ENCODE measurements at regions not wholly inside any gene's neighbourhood (a gene's known extent, or its start where the extent isn't known, plus 50 kb on each side); places are given as distances from the start of the nearest gene placed in this dataset.

DNA sequence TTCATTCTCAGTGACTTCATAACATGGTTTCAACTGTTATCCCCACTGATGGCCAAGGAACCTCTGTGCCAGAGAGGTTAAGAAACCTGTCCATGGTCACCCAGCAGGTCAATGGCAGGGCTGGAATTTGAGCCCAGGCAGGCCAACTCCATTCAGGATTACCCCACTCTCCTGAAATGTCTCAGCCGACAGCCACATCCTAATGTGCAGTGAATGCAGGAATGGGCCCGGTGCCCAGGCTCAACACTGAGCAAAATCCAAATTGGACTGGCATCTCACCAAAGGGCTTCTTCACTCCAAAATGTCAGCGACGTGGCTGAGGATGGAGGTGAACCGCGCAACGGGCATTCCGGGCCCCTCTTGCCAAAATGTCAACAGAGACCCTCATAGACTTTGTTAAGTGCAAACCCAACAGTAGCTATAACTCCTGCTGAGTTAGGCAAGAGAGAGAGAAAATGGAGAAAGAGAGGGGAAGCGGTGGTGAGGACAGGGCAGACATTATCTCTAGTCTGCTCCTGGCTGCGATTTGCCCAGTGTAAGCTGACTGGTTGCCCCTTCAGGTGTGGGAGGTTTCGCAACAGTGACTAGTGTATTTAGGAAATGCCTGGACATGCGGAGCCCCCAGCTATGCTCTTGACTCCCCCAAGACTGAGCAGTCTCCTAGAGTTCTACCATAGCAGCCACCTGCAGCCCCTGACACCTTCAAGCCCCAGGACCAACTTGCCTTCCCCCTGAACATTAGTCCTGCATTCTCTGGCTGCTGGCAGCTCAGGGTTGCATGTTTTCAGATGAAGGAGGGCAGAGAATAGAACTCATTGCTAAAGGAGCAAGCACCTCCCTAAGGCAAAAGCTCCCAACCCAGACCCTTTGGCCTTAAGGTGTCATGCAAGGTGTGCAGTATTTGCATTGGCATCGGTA, 167.7 kb downstream of the ANAPC1 start:
- BruUV-seq (replicated peaks): no TSS peak
- H3K36me3 ChIP-seq (ENCODE audit: control insufficient read depth, insufficient read depth, low read length): no peaks in the 10 kb centered on the region
- DNase-seq (ENCODE audit: low read depth, low spot score) (no peak), ATAC-seq (peak; percentile 27; the same call in 1 of the 2 replicates)
- H3K4me3 ChIP-seq (ENCODE audit: low read depth in 2 of 2, low read length in 2 of 2): no peak overlapping the region
- H3K27me3 ChIP-seq (ENCODE audit: control insufficient read depth, insufficient read depth, low read length): no peaks in the 10 kb centered on the region
- ChIA-PET CTCF (no interaction called here), POLR2A (no interaction called here)
- H3K4me1 ChIP-seq (ENCODE audit: control insufficient read depth, insufficient read depth, low read length): no peaks in the 10 kb centered on the region
- in situ Hi-C loops (cut with HindIII; ENCODE audit: low pct_unique_long_range_greater_than_20kb, low sequenced_read_pairs) (no loop called here), intact Hi-C loops (cut with micrococcal nuclease; ENCODE audit: unreplicated experiment) (no loop called here)
- H3K27ac ChIP-seq (ENCODE audit: low read length): peak overlapping the region; percentile 29; the same call in 1 of the 2 replicates
- no peak for TF ChIP-seq POLR2AphosphoS5 (IDR thresholded peaks at IDR 0.05; ENCODE audit: low read depth, low read length)
- TF ChIP-seq TCF7L2 (IDR thresholded peaks at IDR 0.05; ENCODE audit: low read depth, low read length): no peak
- TF ChIP-seq SIN3A (IDR thresholded peaks at IDR 0.05; ENCODE audit: borderline replicate concordance, insufficient read depth, low read depth, low read length): no peak
- TF ChIP-seq, protein P1, sequence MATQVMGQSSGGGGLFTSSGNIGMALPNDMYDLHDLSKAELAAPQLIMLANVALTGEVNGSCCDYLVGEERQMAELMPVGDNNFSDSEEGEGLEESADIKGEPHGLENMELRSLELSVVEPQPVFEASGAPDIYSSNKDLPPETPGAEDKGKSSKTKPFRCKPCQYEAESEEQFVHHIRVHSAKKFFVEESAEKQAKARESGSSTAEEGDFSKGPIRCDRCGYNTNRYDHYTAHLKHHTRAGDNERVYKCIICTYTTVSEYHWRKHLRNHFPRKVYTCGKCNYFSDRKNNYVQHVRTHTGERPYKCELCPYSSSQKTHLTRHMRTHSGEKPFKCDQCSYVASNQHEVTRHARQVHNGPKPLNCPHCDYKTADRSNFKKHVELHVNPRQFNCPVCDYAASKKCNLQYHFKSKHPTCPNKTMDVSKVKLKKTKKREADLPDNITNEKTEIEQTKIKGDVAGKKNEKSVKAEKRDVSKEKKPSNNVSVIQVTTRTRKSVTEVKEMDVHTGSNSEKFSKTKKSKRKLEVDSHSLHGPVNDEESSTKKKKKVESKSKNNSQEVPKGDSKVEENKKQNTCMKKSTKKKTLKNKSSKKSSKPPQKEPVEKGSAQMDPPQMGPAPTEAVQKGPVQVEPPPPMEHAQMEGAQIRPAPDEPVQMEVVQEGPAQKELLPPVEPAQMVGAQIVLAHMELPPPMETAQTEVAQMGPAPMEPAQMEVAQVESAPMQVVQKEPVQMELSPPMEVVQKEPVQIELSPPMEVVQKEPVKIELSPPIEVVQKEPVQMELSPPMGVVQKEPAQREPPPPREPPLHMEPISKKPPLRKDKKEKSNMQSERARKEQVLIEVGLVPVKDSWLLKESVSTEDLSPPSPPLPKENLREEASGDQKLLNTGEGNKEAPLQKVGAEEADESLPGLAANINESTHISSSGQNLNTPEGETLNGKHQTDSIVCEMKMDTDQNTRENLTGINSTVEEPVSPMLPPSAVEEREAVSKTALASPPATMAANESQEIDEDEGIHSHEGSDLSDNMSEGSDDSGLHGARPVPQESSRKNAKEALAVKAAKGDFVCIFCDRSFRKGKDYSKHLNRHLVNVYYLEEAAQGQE (IDR thresholded peaks at IDR 0.05; ENCODE audit: insufficient read depth in 1 of 2, low read depth in 2 of 2, low read length in 1 of 2): no peak
- TF ChIP-seq, protein P2, sequence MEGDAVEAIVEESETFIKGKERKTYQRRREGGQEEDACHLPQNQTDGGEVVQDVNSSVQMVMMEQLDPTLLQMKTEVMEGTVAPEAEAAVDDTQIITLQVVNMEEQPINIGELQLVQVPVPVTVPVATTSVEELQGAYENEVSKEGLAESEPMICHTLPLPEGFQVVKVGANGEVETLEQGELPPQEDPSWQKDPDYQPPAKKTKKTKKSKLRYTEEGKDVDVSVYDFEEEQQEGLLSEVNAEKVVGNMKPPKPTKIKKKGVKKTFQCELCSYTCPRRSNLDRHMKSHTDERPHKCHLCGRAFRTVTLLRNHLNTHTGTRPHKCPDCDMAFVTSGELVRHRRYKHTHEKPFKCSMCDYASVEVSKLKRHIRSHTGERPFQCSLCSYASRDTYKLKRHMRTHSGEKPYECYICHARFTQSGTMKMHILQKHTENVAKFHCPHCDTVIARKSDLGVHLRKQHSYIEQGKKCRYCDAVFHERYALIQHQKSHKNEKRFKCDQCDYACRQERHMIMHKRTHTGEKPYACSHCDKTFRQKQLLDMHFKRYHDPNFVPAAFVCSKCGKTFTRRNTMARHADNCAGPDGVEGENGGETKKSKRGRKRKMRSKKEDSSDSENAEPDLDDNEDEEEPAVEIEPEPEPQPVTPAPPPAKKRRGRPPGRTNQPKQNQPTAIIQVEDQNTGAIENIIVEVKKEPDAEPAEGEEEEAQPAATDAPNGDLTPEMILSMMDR (IDR thresholded peaks at IDR 0.05): no peak
- no peaks in the 10 kb centered on the region for H3K9me3 ChIP-seq (ENCODE audit: control insufficient read depth, insufficient read depth, low read depth, low read length)

DNA sequence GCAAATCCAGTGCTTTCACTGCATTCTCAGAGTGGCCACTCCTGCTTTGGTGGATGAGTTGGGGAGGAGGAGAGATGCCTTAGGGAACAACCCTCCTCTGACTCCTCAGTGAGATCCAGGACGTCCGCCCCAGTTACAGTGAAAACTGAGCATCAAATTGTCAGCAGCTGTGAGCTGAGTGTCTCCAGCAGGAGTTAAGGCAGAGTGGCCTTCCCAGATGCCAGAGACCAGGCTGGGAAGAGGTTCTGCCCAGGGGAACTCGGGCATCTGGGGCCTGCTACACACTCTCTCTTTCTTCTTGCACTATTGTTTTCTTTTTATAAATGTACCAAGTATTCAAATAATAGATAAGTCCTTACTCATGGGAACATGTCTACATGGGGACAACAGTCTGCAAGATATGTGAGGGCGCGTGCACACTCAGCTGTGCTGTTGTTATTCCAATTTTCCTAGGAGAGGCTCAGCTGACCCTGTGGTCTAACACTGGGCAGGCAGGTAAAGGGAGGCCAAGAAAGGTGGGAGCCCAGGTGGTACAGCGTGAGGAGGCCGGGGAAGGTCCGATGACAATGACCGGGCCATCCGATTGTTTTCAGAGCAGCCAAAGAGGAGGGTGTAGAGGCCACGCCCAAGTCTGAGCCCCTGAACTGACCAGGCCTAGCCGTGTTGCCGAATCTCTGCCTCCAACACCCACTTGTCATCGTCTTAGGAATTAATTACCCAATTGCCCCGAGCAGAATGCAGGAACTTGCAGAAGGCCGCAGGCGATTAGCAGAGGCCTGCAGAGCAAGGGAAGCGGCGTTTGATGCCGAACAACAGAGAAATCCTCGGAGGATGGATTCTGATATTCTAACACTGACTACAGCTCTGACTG, 166.9 kb downstream of the ANAPC1 start:
- CTCF ChIA-PET: no interaction called here
- no peak for TF ChIP-seq TCF7L2 (IDR thresholded peaks at IDR 0.05; ENCODE audit: low read depth, low read length)
- TF ChIP-seq, protein P1 (IDR thresholded peaks at IDR 0.05; ENCODE audit: insufficient read depth in 1 of 2, low read depth in 2 of 2, low read length in 1 of 2): no peak
- TF ChIP-seq POLR2AphosphoS5 (IDR thresholded peaks at IDR 0.05; ENCODE audit: low read depth, low read length): no peak
- TF ChIP-seq, protein P2 (IDR thresholded peaks at IDR 0.05): no peak
- TF ChIP-seq SIN3A (IDR thresholded peaks at IDR 0.05; ENCODE audit: borderline replicate concordance, insufficient read depth, low read depth, low read length): no peak
- POLR2A ChIA-PET: no interaction called here
- Histone ChIP-seq H3K36me3 (ENCODE audit: control insufficient read depth, insufficient read depth, low read length) (no peaks in the 10 kb centered on the region), H3K4me1 (ENCODE audit: control insufficient read depth, insufficient read depth, low read length) (no peaks in the 10 kb centered on the region), H3K27ac (ENCODE audit: low read length) (peak overlapping the region; percentile 29; the same call in 1 of the 2 replicates), H3K9me3 (ENCODE audit: control insufficient read depth, insufficient read depth, low read depth, low read length) (no peaks in the 10 kb centered on the region), H3K27me3 (ENCODE audit: control insufficient read depth, insufficient read depth, low read length) (no peaks in the 10 kb centered on the region), H3K4me3 (ENCODE audit: low read depth in 2 of 2, low read length in 2 of 2) (no peak overlapping the region)
- no TSS peak for BruUV-seq (replicated peaks)
- ATAC-seq (peak; percentile 44), DNase-seq (ENCODE audit: low read depth, low spot score) (no peak)
- intact Hi-C loops (cut with micrococcal nuclease; ENCODE audit: unreplicated experiment): no loop called here
- in situ Hi-C loops (cut with HindIII; ENCODE audit: low pct_unique_long_range_greater_than_20kb, low sequenced_read_pairs): no loop called here
